MM.1S (cell line): ENCODE measurements at regions not wholly inside any gene's neighbourhood (a gene's known extent, or its start where the extent isn't known, plus 50 kb on each side); places are given as distances from the start of the nearest gene placed in this dataset.
"Not testable (repeated sequence)": the region's sequence is repeated elsewhere in the genome, so short reads cannot be mapped to it uniquely, and the experiment has no call there.

Experiments used
- EZH2 ChIP-seq: fragments of 300-600 bp; sonication (generic); optimal IDR thresholded peaks from 2 replicates; pipeline ENCODE3; 2017; ENCODE audit warnings: low read depth, mild to moderate bottlenecking, antibody characterized with exemption, low read length, mixed read lengths
- TF ChIP-seq, protein P1 (sequence below): fragments of 300-600 bp; sonication (generic); IDR thresholded peaks from 2 replicates; pipeline ENCODE4 v1.5.1; 2016; ENCODE audit warnings: antibody characterized with exemption, low read length, mixed read lengths

DNA sequence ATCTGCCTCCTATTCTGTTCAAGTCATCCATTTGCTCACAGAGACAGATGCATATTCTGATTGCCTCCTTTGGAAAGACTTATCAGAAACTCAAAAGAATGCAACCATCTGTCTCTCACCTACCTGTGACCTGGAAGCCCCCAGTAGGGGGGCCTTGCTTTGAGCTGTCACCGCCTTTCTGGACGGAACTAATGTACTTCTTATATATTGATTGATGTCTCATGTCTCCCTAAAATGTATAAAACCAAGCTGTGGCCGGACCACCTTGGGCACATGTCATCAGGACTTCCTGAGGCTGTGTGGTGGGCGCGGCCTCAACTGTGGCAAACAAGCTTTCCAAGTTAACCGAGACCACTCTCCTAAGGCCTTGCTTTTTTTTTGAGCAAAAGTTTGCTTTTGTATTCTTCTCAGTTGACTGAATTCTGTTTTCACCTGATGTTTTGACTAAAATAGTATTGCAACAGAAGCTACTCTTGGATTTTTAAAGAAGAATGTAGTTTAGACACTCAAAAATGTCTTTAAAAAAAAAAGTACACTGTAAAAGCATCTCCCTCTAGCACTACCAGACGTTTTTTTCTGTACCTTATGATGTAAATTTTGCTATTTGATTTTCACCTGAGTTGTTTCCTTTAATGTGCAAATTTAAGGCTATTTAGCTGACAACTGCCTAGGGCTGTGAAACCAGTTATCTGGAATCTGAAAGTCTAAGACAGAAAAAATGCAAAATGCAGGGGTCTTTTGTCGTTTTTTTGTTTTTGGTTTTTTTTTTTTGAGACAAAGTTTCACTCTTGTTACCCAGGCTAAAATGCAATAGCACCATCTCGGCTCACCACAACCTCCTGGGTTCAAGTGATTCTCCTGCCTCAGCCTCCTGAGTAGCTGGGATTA, 298.8 kb upstream of the SGCG start:
- TF ChIP-seq, protein P1, sequence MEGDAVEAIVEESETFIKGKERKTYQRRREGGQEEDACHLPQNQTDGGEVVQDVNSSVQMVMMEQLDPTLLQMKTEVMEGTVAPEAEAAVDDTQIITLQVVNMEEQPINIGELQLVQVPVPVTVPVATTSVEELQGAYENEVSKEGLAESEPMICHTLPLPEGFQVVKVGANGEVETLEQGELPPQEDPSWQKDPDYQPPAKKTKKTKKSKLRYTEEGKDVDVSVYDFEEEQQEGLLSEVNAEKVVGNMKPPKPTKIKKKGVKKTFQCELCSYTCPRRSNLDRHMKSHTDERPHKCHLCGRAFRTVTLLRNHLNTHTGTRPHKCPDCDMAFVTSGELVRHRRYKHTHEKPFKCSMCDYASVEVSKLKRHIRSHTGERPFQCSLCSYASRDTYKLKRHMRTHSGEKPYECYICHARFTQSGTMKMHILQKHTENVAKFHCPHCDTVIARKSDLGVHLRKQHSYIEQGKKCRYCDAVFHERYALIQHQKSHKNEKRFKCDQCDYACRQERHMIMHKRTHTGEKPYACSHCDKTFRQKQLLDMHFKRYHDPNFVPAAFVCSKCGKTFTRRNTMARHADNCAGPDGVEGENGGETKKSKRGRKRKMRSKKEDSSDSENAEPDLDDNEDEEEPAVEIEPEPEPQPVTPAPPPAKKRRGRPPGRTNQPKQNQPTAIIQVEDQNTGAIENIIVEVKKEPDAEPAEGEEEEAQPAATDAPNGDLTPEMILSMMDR: not testable (repeated sequence)
- TF ChIP-seq EZH2: not testable (repeated sequence)
